Gastroesophageal sphincter (tissue), 4 donors: ENCODE measurements at regions not wholly inside any gene's neighbourhood (a gene's known extent, or its start where the extent isn't known, plus 50 kb on each side); places are given as distances from the start of the nearest gene placed in this dataset.

Experiments
- ATAC-seq: fragments of 150-250 bp; one replicate; pipeline ENCODE4 v1.9.1; 2016; ENCODE audit warnings: mild to moderate bottlenecking, moderate library complexity
- H3K27ac ChIP-seq, 4 donors: fragments of 200-600 bp; sonication (generic) in 3 of 4; 1 replicate in 3 of 4; 2 replicates in 1 of 4; pipeline ENCODE4 v1.5.1; 2016 to 2019
- H3K27me3 ChIP-seq: fragments of 200-600 bp; sonication (generic); one replicate; pipeline ENCODE4 v1.5.1; 2019
- H3K36me3 ChIP-seq, 2 donors: fragments of 200-600 bp; sonication (generic); one replicate each; pipeline ENCODE4 v1.5.1; 2019; ENCODE audit warnings: control low read depth in 1 of 2
- H3K4me1 ChIP-seq, 3 donors: fragments of 200-600 bp; sonication (generic); 1 replicate in 2 of 3; 2 replicates in 1 of 3; pipeline ENCODE4 v1.5.1; 2016 to 2019; ENCODE audit warnings: control low read depth in 2 of 3
- H3K4me3 ChIP-seq, 2 donors: fragments of 200-600 bp; sonication (generic); one replicate each; pipeline ENCODE4 v1.5.1; 2019; ENCODE audit warnings: mild to moderate bottlenecking in 1 of 2, moderate library complexity in 1 of 2
- H3K9me3 ChIP-seq, 3 donors: fragments of 200-600 bp; sonication (generic); one replicate each; pipeline ENCODE4 v1.5.1; 2017 to 2019; ENCODE audit warnings: control low read depth in 2 of 3
- CTCF ChIP-seq, 4 experiments: fragments of 200-600 bp in 2 of 4; fragments of 450-650 bp in 2 of 4; sonication (generic) in 1 of 4; IDR thresholded peaks; one replicate each; pipeline ENCODE4 v1.5.1; 2017 to 2019; ENCODE audit warnings: antibody characterized with exemption in 4 of 4, mild to moderate bottlenecking in 2 of 4, moderate library complexity in 2 of 4
- EP300 ChIP-seq: sonication (generic); formaldehyde crosslinking; IDR thresholded peaks from one replicate; pipeline ENCODE4 v1.6.1; 2017; ENCODE audit warnings: antibody characterized with exemption, mild to moderate bottlenecking
- POLR2A ChIP-seq, 2 donors: fragments of 450-650 bp; IDR thresholded peaks; one replicate each; pipeline ENCODE4 v1.6.1; 2017; ENCODE audit warnings: antibody characterized with exemption in 2 of 2, mild to moderate bottlenecking in 2 of 2, moderate library complexity in 1 of 2
- POLR2AphosphoS5 ChIP-seq: sonication (generic); formaldehyde crosslinking; IDR thresholded peaks from one replicate; pipeline ENCODE4 v1.6.1; 2017; ENCODE audit warnings: antibody characterized with exemption
- WGBS, 2 donors: methylation state at CpG; one replicate each; pipeline ENCODE4 v1.1.5; 2018; ENCODE audit warnings: low coverage in 1 of 2; 5-methylcytosine and 5-hydroxymethylcytosine counted together

GRCh38 chr15:30001602-30002001 is 81.2 kb upstream of the GOLGA8J start:
- Histone ChIP-seq H3K4me3 (no peak overlapping the region), H3K27ac (no peak overlapping the region), H3K9me3 (no peaks in the 10 kb centered on the region), H3K27me3 (no peaks in the 10 kb centered on the region), H3K36me3 (no peaks in the 10 kb centered on the region), H3K4me1 (no peaks in the 10 kb centered on the region)
- TF ChIP-seq POLR2A (IDR thresholded peaks at IDR 0.05) (no peak), POLR2AphosphoS5 (no peak), CTCF (IDR thresholded peaks at IDR 0.05) (no peak), EP300 (no peak)
- WGBS, 2 donors, result 66 to 80% methylated on average over 5 of the region's 5 CpGs
- no peak for ATAC-seq

- Histone ChIP-seq H3K27ac (no peak overlapping the region), H3K4me1 (no peaks in the 10 kb centered on the region), H3K9me3 (no peaks in the 10 kb centered on the region), H3K36me3 (no peaks in the 10 kb centered on the region), H3K27me3 (no peaks in the 10 kb centered on the region), H3K4me3 (no peak overlapping the region)
- no peak for TF ChIP-seq POLR2AphosphoS5
- TF ChIP-seq CTCF (IDR thresholded peaks at IDR 0.05), result no peak
- no peak for TF ChIP-seq EP300
- TF ChIP-seq POLR2A (IDR thresholded peaks at IDR 0.05), result no peak
- 44 to 64% methylated on average over 2 of the region's 2 CpGs for WGBS, 2 donors
- no peak for ATAC-seq
These were observed 84.7 kb upstream of the GOLGA8J start for GRCh38 chr15:29998033-29998432.

GRCh38 chr15:29997499-29997898 is 85.3 kb upstream of the GOLGA8J start:
- no peak for ATAC-seq
- H3K9me3 ChIP-seq, result no peaks in the 10 kb centered on the region
- H3K4me3 ChIP-seq, result no peak overlapping the region
- no peak overlapping the region for H3K27ac ChIP-seq
- TF ChIP-seq POLR2AphosphoS5 (no peak), EP300 (no peak), POLR2A (IDR thresholded peaks at IDR 0.05) (no peak), CTCF (IDR thresholded peaks at IDR 0.05) (no peak)
- WGBS, 2 donors, result 79 to 96% methylated on average over 4 of the region's 6 CpGs
- no peaks in the 10 kb centered on the region for H3K36me3 ChIP-seq
- H3K27me3 ChIP-seq, result no peaks in the 10 kb centered on the region
- no peaks in the 10 kb centered on the region for H3K4me1 ChIP-seq

GRCh38 chr15:29994284-29994683 is 88.5 kb upstream of the GOLGA8J start:
- H3K4me3 ChIP-seq, result no peak overlapping the region
- no peak for ATAC-seq
- H3K27ac ChIP-seq, result no peak overlapping the region
- 60 to 78% methylated on average over 1 to 5 of the region's 5 CpGs for WGBS, 2 donors
- no peaks in the 10 kb centered on the region for H3K9me3 ChIP-seq
- TF ChIP-seq POLR2AphosphoS5 (no peak), EP300 (no peak), POLR2A (IDR thresholded peaks at IDR 0.05) (no peak), CTCF (IDR thresholded peaks at IDR 0.05) (no peak)
- H3K4me1 ChIP-seq, result no peaks in the 10 kb centered on the region
- no peaks in the 10 kb centered on the region for H3K36me3 ChIP-seq
- no peaks in the 10 kb centered on the region for H3K27me3 ChIP-seq

GRCh38 chr15:29990954-29991353 is 91.8 kb upstream of the GOLGA8J start:
- H3K9me3 ChIP-seq, result no peaks in the 10 kb centered on the region
- TF ChIP-seq POLR2A (IDR thresholded peaks at IDR 0.05), result no peak
- no peak for TF ChIP-seq POLR2AphosphoS5
- no peak for TF ChIP-seq EP300
- TF ChIP-seq CTCF (IDR thresholded peaks at IDR 0.05), result no peak
- no peak overlapping the region for H3K4me3 ChIP-seq
- H3K27ac ChIP-seq, result no peak overlapping the region
- no peaks in the 10 kb centered on the region for H3K36me3 ChIP-seq
- 68 to 93% methylated on average over 3 to 4 of the region's 4 CpGs for WGBS, 2 donors
- no peaks in the 10 kb centered on the region for H3K27me3 ChIP-seq
- ATAC-seq, result no peak
- H3K4me1 ChIP-seq, result no peaks in the 10 kb centered on the region
